ENCODE measurements at regions not wholly inside any gene's neighbourhood (a gene's known extent, or its start where the extent isn't known, plus 50 kb on each side); places are given as distances from the start of the nearest gene placed in this dataset.

GRCh38 chr17:63039342-63039741 lies 73.3 kb downstream of the TANC2 start:
- TF ChIP-seq CTCF (IDR thresholded peaks at IDR 0.05; ENCODE audit: poor library complexity, severe bottlenecking) = no peak
- Histone ChIP-seq H3K36me3 (ENCODE audit: low read depth) (peaks cover 18% of the 10 kb centered on the region), H3K9me3 (ENCODE audit: severe bottlenecking) (no peaks in the 10 kb centered on the region), H3K4me1 (ENCODE audit: insufficient read depth, poor library complexity, severe bottlenecking) (peaks cover 78% of the 10 kb centered on the region), H3K27me3 (ENCODE audit: insufficient read depth, poor library complexity, severe bottlenecking) (no peaks in the 10 kb centered on the region), H3K27ac (ENCODE audit: poor library complexity, severe bottlenecking) (peak overlapping the region; percentile 42), H3K4me3 (ENCODE audit: severe bottlenecking) (no peak overlapping the region)
- ATAC-seq (ENCODE audit: low read depth) = no peak
- no peak for DNase-seq (ENCODE audit: low spot score)

GRCh38 chr17:63039899-63040602 lies 74.0 kb downstream of the TANC2 start:
- Histone ChIP-seq H3K9me3 (ENCODE audit: severe bottlenecking) (no peaks in the 10 kb centered on the region), H3K27ac (ENCODE audit: poor library complexity, severe bottlenecking) (peak overlapping the region; percentile 42)
- no peak for DNase-seq (ENCODE audit: low spot score)

GRCh38 chr17:63040816-63041215 lies 74.8 kb downstream of the TANC2 start:
- Histone ChIP-seq H3K9me3 (ENCODE audit: severe bottlenecking) (no peaks in the 10 kb centered on the region), H3K27me3 (ENCODE audit: insufficient read depth, poor library complexity, severe bottlenecking) (no peaks in the 10 kb centered on the region), H3K4me3 (ENCODE audit: severe bottlenecking) (no peak overlapping the region), H3K4me1 (ENCODE audit: insufficient read depth, poor library complexity, severe bottlenecking) (peaks cover 65% of the 10 kb centered on the region), H3K27ac (ENCODE audit: poor library complexity, severe bottlenecking) (peak overlapping the region; percentile 42), H3K36me3 (ENCODE audit: low read depth) (peaks cover 13% of the 10 kb centered on the region)
- TF ChIP-seq CTCF (IDR thresholded peaks at IDR 0.05; ENCODE audit: poor library complexity, severe bottlenecking) = no peak
- ATAC-seq (ENCODE audit: low read depth) (no peak), DNase-seq (ENCODE audit: low spot score) (no peak)

More at GRCh38 chr17:63039899-63040602, 74.0 kb downstream of the TANC2 start:
- TF ChIP-seq CTCF (IDR thresholded peaks at IDR 0.05; ENCODE audit: poor library complexity, severe bottlenecking) = no peak
- peaks cover 71% of the 10 kb centered on the region for H3K4me1 ChIP-seq (ENCODE audit: insufficient read depth, poor library complexity, severe bottlenecking)
- peaks cover 15% of the 10 kb centered on the region for H3K36me3 ChIP-seq (ENCODE audit: low read depth)
- peak; percentile 73 for ATAC-seq (ENCODE audit: low read depth)
- H3K4me3 ChIP-seq (ENCODE audit: severe bottlenecking) = no peak overlapping the region
- no peaks in the 10 kb centered on the region for H3K27me3 ChIP-seq (ENCODE audit: insufficient read depth, poor library complexity, severe bottlenecking)

- Histone ChIP-seq H3K9me3 (ENCODE audit: severe bottlenecking) (no peaks in the 10 kb centered on the region), H3K27me3 (ENCODE audit: insufficient read depth, poor library complexity, severe bottlenecking) (no peaks in the 10 kb centered on the region), H3K4me3 (ENCODE audit: severe bottlenecking) (no peak overlapping the region), H3K36me3 (ENCODE audit: low read depth) (peaks cover 8% of the 10 kb centered on the region), H3K4me1 (ENCODE audit: insufficient read depth, poor library complexity, severe bottlenecking) (peaks cover 60% of the 10 kb centered on the region), H3K27ac (ENCODE audit: poor library complexity, severe bottlenecking) (peak overlapping the region; percentile 42)
- DNase-seq (ENCODE audit: low spot score) = no peak
- TF ChIP-seq CTCF (IDR thresholded peaks at IDR 0.05; ENCODE audit: poor library complexity, severe bottlenecking) = no peak
- ATAC-seq (ENCODE audit: low read depth) = no peak
Observed at GRCh38 chr17:63041251-63041650, 75.2 kb downstream of the TANC2 start.

- Histone ChIP-seq H3K4me1 (ENCODE audit: insufficient read depth, poor library complexity, severe bottlenecking) (peaks cover 58% of the 10 kb centered on the region), H3K27me3 (ENCODE audit: insufficient read depth, poor library complexity, severe bottlenecking) (no peaks in the 10 kb centered on the region), H3K27ac (ENCODE audit: poor library complexity, severe bottlenecking) (peak overlapping the region; percentile 42), H3K36me3 (ENCODE audit: low read depth) (peaks cover 5% of the 10 kb centered on the region), H3K4me3 (ENCODE audit: severe bottlenecking) (no peak overlapping the region), H3K9me3 (ENCODE audit: severe bottlenecking) (no peaks in the 10 kb centered on the region)
- TF ChIP-seq CTCF (IDR thresholded peaks at IDR 0.05; ENCODE audit: poor library complexity, severe bottlenecking) = no peak
- DNase-seq (ENCODE audit: low spot score) (no peak), ATAC-seq (ENCODE audit: low read depth) (peak; percentile 53)
Observed at GRCh38 chr17:63041722-63042121, 75.7 kb downstream of the TANC2 start.
